ENCODE measurements at regions not wholly inside any gene's neighbourhood (a gene's known extent, or its start where the extent isn't known, plus 50 kb on each side); places are given as distances from the start of the nearest gene placed in this dataset.

GRCh38 chr2:2719781-2720180 is 388.7 kb upstream of the MYT1L start:
- ChIA-PET POLR2A (ENCODE audit: partially characterized antibody) (no interaction called here), CTCF (ENCODE audit: partially characterized antibody) (no interaction called here)
- Histone ChIP-seq H2BK20ac (ENCODE audit: low read length) (no peak overlapping the region), H3K14ac (ENCODE audit: insufficient read length) (no peak overlapping the region), H4K5ac (ENCODE audit: insufficient read length, low read depth, low read length) (no peak overlapping the region), H3K27me3 (replicated peaks in 1 of 4; ENCODE audit: control insufficient read depth in 3 of 4, extremely low read depth in 1 of 4, insufficient read depth in 3 of 4, low read length in 3 of 4) (no peaks in the 10 kb centered on the region), H3K9ac (replicated peaks in 1 of 4; ENCODE audit: extremely low read depth in 1 of 4, low read depth in 3 of 4, low read length in 3 of 4) (no peak overlapping the region), H3K23me2 (ENCODE audit: low read depth, low read length) (no peaks in the 10 kb centered on the region), H3K4me1 (replicated peaks in 1 of 4; ENCODE audit: control insufficient read depth in 3 of 4, insufficient read depth in 4 of 4, low read length in 3 of 4) (no peaks in the 10 kb centered on the region), H4K8ac (ENCODE audit: extremely low read depth, insufficient read depth, low read length) (no peak overlapping the region; the same call in 1 of the 2 replicates), H3K18ac (ENCODE audit: extremely low read depth, low read length) (no peak overlapping the region), H3K23ac (ENCODE audit: insufficient read length) (no peak overlapping the region), H2AFZ (ENCODE audit: low read length) (no peak overlapping the region), H3K79me2 (ENCODE audit: control insufficient read depth in 1 of 2, insufficient read depth in 2 of 2, low read length in 2 of 2) (no peaks in the 10 kb centered on the region), H2BK120ac (replicated peaks; ENCODE audit: low read depth, low read length) (no peak overlapping the region), H2BK15ac (ENCODE audit: low read length) (no peak overlapping the region), H3K56ac (replicated peaks; ENCODE audit: insufficient read length, low read depth, low read length) (no peak overlapping the region), H2BK12ac (ENCODE audit: low read depth, low read length) (no peak overlapping the region), H4K20me1 (replicated peaks in 1 of 2; ENCODE audit: control insufficient read depth in 1 of 2, insufficient read depth in 2 of 2, low read length in 2 of 2) (no peaks in the 10 kb centered on the region), H3K4me3 (ENCODE audit: extremely low read depth in 1 of 4, insufficient read depth in 2 of 4, low read depth in 3 of 4, low read length in 4 of 4) (no peak overlapping the region), H3K9me3 (ENCODE audit: insufficient read depth in 2 of 2, low read depth in 1 of 2, low read length in 1 of 2) (no peaks in the 10 kb centered on the region), H3K4me2 (ENCODE audit: insufficient read depth in 1 of 2, low read depth in 2 of 2, low read length in 2 of 2) (no peak overlapping the region), H3K27ac (ENCODE audit: low read depth, low read length) (no peak overlapping the region), H4K91ac (replicated peaks; ENCODE audit: insufficient read length, low read length) (peak overlapping the region; percentile 60), H2BK5ac (ENCODE audit: low read depth, low read length) (no peak overlapping the region), H2AK5ac (ENCODE audit: low read depth, low read length) (no peak overlapping the region), H3K79me1 (ENCODE audit: low read depth, low read length) (no peaks in the 10 kb centered on the region), H3K36me3 (ENCODE audit: control insufficient read depth in 2 of 4, insufficient read depth in 4 of 4, low read length in 3 of 4) (no peaks in the 10 kb centered on the region), H3K4ac (replicated peaks; ENCODE audit: insufficient read length, low read depth, low read length) (no peak overlapping the region)
- DNase-seq (ENCODE audit: low read depth in 1 of 2, low spot score in 2 of 2) (no peak), FAIRE-seq (no peak)
- 87% methylated on average over 8 of the region's 8 CpGs; no CpG with 5 or more reads in 1 of the 2 experiments for WGBS, 2 experiments (ENCODE audit: extremely low coverage in 1 of 2, insufficient coverage in 1 of 2, insufficient read length in 1 of 2, insufficient replicate concordance in 2 of 2, low coverage in 1 of 2, low lambda C conversion rate in 2 of 2, missing lambda C conversion rate in 1 of 2)
- no peak for TF ChIP-seq SRF (IDR thresholded peaks at IDR 0.05; ENCODE audit: low read depth, low read length)
- TF ChIP-seq CTBP2 (IDR thresholded peaks at IDR 0.05; ENCODE audit: borderline replicate concordance, insufficient read depth, insufficient read length, low read length) = no peak
- TF ChIP-seq MAX (IDR thresholded peaks at IDR 0.05) = no peak
- TF ChIP-seq TAF1 (IDR thresholded peaks at IDR 0.05; ENCODE audit: low read depth, low read length) = no peak
- TF ChIP-seq HDAC2 (IDR thresholded peaks at IDR 0.05; ENCODE audit: borderline replicate concordance in 1 of 2, low read depth in 2 of 2, low read length in 2 of 2) = no peak
- no peak for TF ChIP-seq CREB1 (IDR thresholded peaks at IDR 0.05)
- TF ChIP-seq EGR1 (IDR thresholded peaks at IDR 0.05; ENCODE audit: borderline replicate concordance, low read depth, low read length) = no peak
- TF ChIP-seq SP1 (IDR thresholded peaks at IDR 0.05; ENCODE audit: low read depth, low read length) = no peak
- no peak for TF ChIP-seq RNF2 (IDR thresholded peaks at IDR 0.05; ENCODE audit: borderline replicate concordance, low read depth, low read length, missing control alignments, poor library complexity, severe bottlenecking)
- no peak for TF ChIP-seq POLR2AphosphoS5 (IDR thresholded peaks at IDR 0.05; ENCODE audit: low read depth, low read length)
- no peak for TF ChIP-seq ASH2L (IDR thresholded peaks at IDR 0.05; ENCODE audit: low read length)
- TF ChIP-seq, protein P1, sequence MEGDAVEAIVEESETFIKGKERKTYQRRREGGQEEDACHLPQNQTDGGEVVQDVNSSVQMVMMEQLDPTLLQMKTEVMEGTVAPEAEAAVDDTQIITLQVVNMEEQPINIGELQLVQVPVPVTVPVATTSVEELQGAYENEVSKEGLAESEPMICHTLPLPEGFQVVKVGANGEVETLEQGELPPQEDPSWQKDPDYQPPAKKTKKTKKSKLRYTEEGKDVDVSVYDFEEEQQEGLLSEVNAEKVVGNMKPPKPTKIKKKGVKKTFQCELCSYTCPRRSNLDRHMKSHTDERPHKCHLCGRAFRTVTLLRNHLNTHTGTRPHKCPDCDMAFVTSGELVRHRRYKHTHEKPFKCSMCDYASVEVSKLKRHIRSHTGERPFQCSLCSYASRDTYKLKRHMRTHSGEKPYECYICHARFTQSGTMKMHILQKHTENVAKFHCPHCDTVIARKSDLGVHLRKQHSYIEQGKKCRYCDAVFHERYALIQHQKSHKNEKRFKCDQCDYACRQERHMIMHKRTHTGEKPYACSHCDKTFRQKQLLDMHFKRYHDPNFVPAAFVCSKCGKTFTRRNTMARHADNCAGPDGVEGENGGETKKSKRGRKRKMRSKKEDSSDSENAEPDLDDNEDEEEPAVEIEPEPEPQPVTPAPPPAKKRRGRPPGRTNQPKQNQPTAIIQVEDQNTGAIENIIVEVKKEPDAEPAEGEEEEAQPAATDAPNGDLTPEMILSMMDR (IDR thresholded peaks at IDR 0.05; ENCODE audit: control extremely low read depth in 1 of 3, insufficient read depth in 1 of 3, low read depth in 1 of 3, low read length in 3 of 3) = no peak

Measured in H1 (cell line).